ENCODE measurements at regions not wholly inside any gene's neighbourhood (a gene's known extent, or its start where the extent isn't known, plus 50 kb on each side); places are given as distances from the start of the nearest gene placed in this dataset.

DNA sequence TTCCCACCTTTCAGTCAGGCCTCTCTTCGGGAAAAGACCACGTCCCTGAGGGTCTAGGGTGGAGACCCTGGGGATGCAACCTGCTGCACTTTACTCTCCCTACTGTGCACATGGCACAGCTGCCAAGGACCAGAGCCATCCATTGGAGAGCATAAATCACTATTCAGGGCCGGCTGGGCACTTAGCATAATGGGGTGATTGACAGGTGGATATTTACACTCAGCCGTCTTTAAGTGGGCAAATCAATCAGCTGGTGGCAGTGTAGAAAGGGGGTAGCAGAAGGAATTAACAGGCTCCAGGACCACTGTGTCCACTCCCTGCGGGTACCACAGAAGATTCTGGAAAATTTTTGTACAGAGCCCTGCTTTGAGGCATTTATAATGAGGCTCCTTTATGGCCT, 87.3 kb upstream of the IRX6 start:
- dilution Hi-C loops (cut with MboI; ENCODE audit: extremely low pct_ligation_motif_present, low sequenced_read_pairs): no loop called here
- Histone ChIP-seq H3K4me3 (ENCODE audit: control insufficient read depth in 2 of 3, extremely low read depth in 1 of 3, insufficient read depth in 2 of 3, low read depth in 1 of 3, low read length in 3 of 3) (no peak overlapping the region), H3K4me2 (ENCODE audit: control insufficient read depth, extremely low read depth, insufficient read depth, low read depth, low read length) (no peak overlapping the region), H2AFZ (ENCODE audit: control insufficient read depth, low read length) (no peak overlapping the region), H4K20me1 (ENCODE audit: control insufficient read depth, extremely low read depth, insufficient read depth, low read length) (no peaks in the 10 kb centered on the region), H3K9me3 (ENCODE audit: control insufficient read depth, low read depth, low read length) (no peaks in the 10 kb centered on the region), H3K4me1 (ENCODE audit: control insufficient read depth, extremely low read depth, insufficient read depth, low read length) (no peaks in the 10 kb centered on the region), H3K9ac (ENCODE audit: control insufficient read depth, extremely low read depth, insufficient read depth, low read length) (no peak overlapping the region), H3K27me3 (ENCODE audit: control insufficient read depth, extremely low read depth, insufficient read depth, low read length) (no peaks in the 10 kb centered on the region), H3K9me1 (ENCODE audit: control insufficient read depth, extremely low read depth, insufficient read depth, low read length) (no peaks in the 10 kb centered on the region), H3K79me2 (ENCODE audit: control insufficient read depth, insufficient read depth, low read length) (no peaks in the 10 kb centered on the region), H3K27ac (ENCODE audit: control insufficient read depth, insufficient read depth, low read length) (no peak overlapping the region), H3K36me3 (ENCODE audit: control insufficient read depth in 2 of 2, extremely low read depth in 1 of 2, insufficient read depth in 2 of 2, low read length in 2 of 2) (no peaks in the 10 kb centered on the region)
- DNase-seq (ENCODE audit: low read depth, low spot score) (no peak), FAIRE-seq (no peak)
- no peak for TF ChIP-seq EZH2 (IDR thresholded peaks at IDR 0.05; ENCODE audit: low read length)
- TF ChIP-seq, protein P1, sequence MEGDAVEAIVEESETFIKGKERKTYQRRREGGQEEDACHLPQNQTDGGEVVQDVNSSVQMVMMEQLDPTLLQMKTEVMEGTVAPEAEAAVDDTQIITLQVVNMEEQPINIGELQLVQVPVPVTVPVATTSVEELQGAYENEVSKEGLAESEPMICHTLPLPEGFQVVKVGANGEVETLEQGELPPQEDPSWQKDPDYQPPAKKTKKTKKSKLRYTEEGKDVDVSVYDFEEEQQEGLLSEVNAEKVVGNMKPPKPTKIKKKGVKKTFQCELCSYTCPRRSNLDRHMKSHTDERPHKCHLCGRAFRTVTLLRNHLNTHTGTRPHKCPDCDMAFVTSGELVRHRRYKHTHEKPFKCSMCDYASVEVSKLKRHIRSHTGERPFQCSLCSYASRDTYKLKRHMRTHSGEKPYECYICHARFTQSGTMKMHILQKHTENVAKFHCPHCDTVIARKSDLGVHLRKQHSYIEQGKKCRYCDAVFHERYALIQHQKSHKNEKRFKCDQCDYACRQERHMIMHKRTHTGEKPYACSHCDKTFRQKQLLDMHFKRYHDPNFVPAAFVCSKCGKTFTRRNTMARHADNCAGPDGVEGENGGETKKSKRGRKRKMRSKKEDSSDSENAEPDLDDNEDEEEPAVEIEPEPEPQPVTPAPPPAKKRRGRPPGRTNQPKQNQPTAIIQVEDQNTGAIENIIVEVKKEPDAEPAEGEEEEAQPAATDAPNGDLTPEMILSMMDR (optimal IDR thresholded peaks at IDR 0.05 in 1 of 3, IDR thresholded peaks at IDR 0.05 in 1 of 3, conservative IDR thresholded peaks at IDR 0.05 in 1 of 3; ENCODE audit: extremely low read depth in 1 of 3, insufficient read depth in 2 of 3, low read length in 3 of 3): no peak

DNA sequence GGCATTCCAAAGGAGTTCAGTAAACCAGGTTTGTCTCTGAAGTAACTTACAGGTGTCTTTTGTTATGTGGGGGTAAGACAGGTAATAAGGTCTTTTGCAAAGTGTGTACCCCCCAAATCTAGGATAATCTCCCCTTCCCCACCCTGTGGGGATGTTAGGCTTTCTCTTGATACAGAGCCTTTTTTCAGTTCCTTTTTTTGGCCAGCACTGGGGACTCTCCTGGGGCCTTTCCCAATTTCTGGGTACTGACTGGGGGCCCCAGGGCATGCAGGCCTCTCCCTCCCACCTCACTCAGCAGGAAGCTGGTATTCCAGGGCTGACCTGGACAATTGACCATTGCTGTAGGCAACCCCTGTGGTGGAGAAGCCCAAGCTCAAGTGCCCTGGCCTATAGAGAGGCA, 84.3 kb upstream of the IRX6 start:
- no peaks in the 10 kb centered on the region for H3K36me3 ChIP-seq (ENCODE audit: control insufficient read depth in 2 of 2, extremely low read depth in 1 of 2, insufficient read depth in 2 of 2, low read length in 2 of 2)
- H3K4me1 ChIP-seq (ENCODE audit: control insufficient read depth, extremely low read depth, insufficient read depth, low read length): no peaks in the 10 kb centered on the region
- no peaks in the 10 kb centered on the region for H3K27me3 ChIP-seq (ENCODE audit: control insufficient read depth, extremely low read depth, insufficient read depth, low read length)
- FAIRE-seq (no peak), DNase-seq (ENCODE audit: low read depth, low spot score) (no peak)
- H3K9me3 ChIP-seq (ENCODE audit: control insufficient read depth, low read depth, low read length): no peaks in the 10 kb centered on the region
- H3K4me3 ChIP-seq (ENCODE audit: control insufficient read depth in 2 of 3, extremely low read depth in 1 of 3, insufficient read depth in 2 of 3, low read depth in 1 of 3, low read length in 3 of 3): no peak overlapping the region
- H3K9ac ChIP-seq (ENCODE audit: control insufficient read depth, extremely low read depth, insufficient read depth, low read length): no peak overlapping the region
- no peaks in the 10 kb centered on the region for H3K9me1 ChIP-seq (ENCODE audit: control insufficient read depth, extremely low read depth, insufficient read depth, low read length)
- no peak overlapping the region for H3K27ac ChIP-seq (ENCODE audit: control insufficient read depth, insufficient read depth, low read length)
- no peak overlapping the region for H2AFZ ChIP-seq (ENCODE audit: control insufficient read depth, low read length)
- dilution Hi-C loops (cut with MboI; ENCODE audit: extremely low pct_ligation_motif_present, low sequenced_read_pairs): loop anchor here (10.0 kb wide), 1 partner anchor 55 kb away; no protein-coding TSS in a partner anchor
- H3K4me2 ChIP-seq (ENCODE audit: control insufficient read depth, extremely low read depth, insufficient read depth, low read depth, low read length): no peak overlapping the region
- no peaks in the 10 kb centered on the region for H4K20me1 ChIP-seq (ENCODE audit: control insufficient read depth, extremely low read depth, insufficient read depth, low read length)
- TF ChIP-seq, protein P1 (optimal IDR thresholded peaks at IDR 0.05 in 1 of 3, IDR thresholded peaks at IDR 0.05 in 1 of 3, conservative IDR thresholded peaks at IDR 0.05 in 1 of 3; ENCODE audit: extremely low read depth in 1 of 3, insufficient read depth in 2 of 3, low read length in 3 of 3): no peak
- TF ChIP-seq EZH2 (IDR thresholded peaks at IDR 0.05; ENCODE audit: low read length): no peak
- no peaks in the 10 kb centered on the region for H3K79me2 ChIP-seq (ENCODE audit: control insufficient read depth, insufficient read depth, low read length)
